Neural cell (in vitro differentiated cells): ENCODE measurements at regions not wholly inside any gene's neighbourhood (a gene's known extent, or its start where the extent isn't known, plus 50 kb on each side); places are given as distances from the start of the nearest gene placed in this dataset.
"Not testable (repeated sequence)": the region's sequence is repeated elsewhere in the genome, so short reads cannot be mapped to it uniquely, and the experiment has no call there.

Experiments used
- H2AFZ ChIP-seq: fragments of 200-600, 300-800 bp; sonication (generic), shearing (Covaris generic); 2 replicates; pipeline ENCODE4 v1.6.0; 2014; ENCODE audit warnings: low read depth, mild to moderate bottlenecking, antibody characterized with exemption, low read length, moderate library complexity
- H3F3A ChIP-seq: fragments of 200-600 bp; shearing (Covaris generic); 2 replicates; pipeline ENCODE4 v1.6.1; 2016; ENCODE audit warnings: mild to moderate bottlenecking, moderate library complexity, mixed read lengths, antibody characterized with exemption, low read length; ENCODE audit not compliant: insufficient read depth, poor library complexity, severe bottlenecking
- H3K27ac ChIP-seq: fragments of 200-600, 300-800 bp; sonication (generic), shearing (Covaris generic); 2 replicates; pipeline ENCODE4 v1.5.1; 2014; ENCODE audit warnings: mild to moderate bottlenecking, low read length, moderate library complexity
- H3K27me3 ChIP-seq: fragments of 300-800, 200-600 bp; sonication (generic), shearing (Covaris generic); 2 replicates; pipeline ENCODE4 v1.6.0; 2014; ENCODE audit warnings: mild to moderate bottlenecking, low read depth, low read length, moderate library complexity; ENCODE audit not compliant: insufficient read depth
- H3K36me3 ChIP-seq: fragments of 300-800, 200-600 bp; sonication (generic), shearing (Covaris generic); 2 replicates; pipeline ENCODE4 v1.5.1; 2014; ENCODE audit warnings: mild to moderate bottlenecking, antibody characterized with exemption, low read length, moderate library complexity; ENCODE audit not compliant: insufficient read depth
- H3K4me2 ChIP-seq: fragments of 300-800, 200-600 bp; sonication (generic), shearing (Covaris generic); 2 replicates; pipeline ENCODE4 v1.6.0; 2014; ENCODE audit warnings: mild to moderate bottlenecking, low read length
- H3K4me3 ChIP-seq: fragments of 300-800, 200-600 bp; sonication (generic), shearing (Covaris generic); 2 replicates; pipeline ENCODE4 v1.5.1; 2014; ENCODE audit warnings: mild to moderate bottlenecking, low read length, moderate library complexity
- H3K79me2 ChIP-seq: fragments of 200-600 bp; shearing (Covaris generic); replicated peaks from 2 replicates; pipeline ENCODE4 v1.6.0; 2014; ENCODE audit warnings: mild to moderate bottlenecking, low read length, moderate library complexity; ENCODE audit not compliant: insufficient read depth
- H3K9ac ChIP-seq: fragments of 300-800, 200-600 bp; sonication (generic), shearing (Covaris generic); 2 replicates; pipeline ENCODE4 v1.6.1; 2016; ENCODE audit warnings: mild to moderate bottlenecking, low read length, mixed read lengths
- H3K9me2 ChIP-seq: fragments of 200-600 bp; shearing (Covaris generic); 2 replicates; pipeline ENCODE4 v1.6.1; 2016; ENCODE audit warnings: mild to moderate bottlenecking, low read length, mixed read lengths; ENCODE audit not compliant: insufficient read depth
- H3K9me3 ChIP-seq: fragments of 200-600, 300-800 bp; sonication (generic), shearing (Covaris generic); 2 replicates; pipeline ENCODE4 v1.6.1; 2016; ENCODE audit warnings: mild to moderate bottlenecking, mixed run types, low read length, moderate library complexity, mixed read lengths
- H4K20me1 ChIP-seq: fragments of 200-600 bp; shearing (Covaris generic); 2 replicates; pipeline ENCODE4 v1.6.1; 2016; ENCODE audit warnings: mild to moderate bottlenecking, mixed run types; ENCODE audit not compliant: insufficient read depth
- EP300 ChIP-seq: fragments of 450-650 bp; conservative IDR thresholded peaks from 2 replicates; pipeline ENCODE4 v1.6.1; 2014; ENCODE audit warnings: antibody characterized with exemption, mild to moderate bottlenecking, moderate library complexity; ENCODE audit not compliant: poor library complexity, severe bottlenecking
- EZH2 ChIP-seq: fragments of 200-600, 300-800 bp; shearing (Covaris generic), sonication (generic); IDR thresholded peaks from 2 replicates; pipeline ENCODE4 v1.6.1; 2014; ENCODE audit warnings: antibody characterized with exemption, low read length, borderline replicate concordance, mild to moderate bottlenecking; ENCODE audit not compliant: insufficient read depth, poor library complexity, severe bottlenecking
- MXI1 ChIP-seq: fragments of 450-650 bp; conservative IDR thresholded peaks from 2 replicates; pipeline ENCODE4 v1.6.1; 2014; ENCODE audit warnings: antibody characterized with exemption, mild to moderate bottlenecking; ENCODE audit not compliant: poor library complexity, severe bottlenecking
- POLR2AphosphoS5 ChIP-seq: IDR thresholded peaks from 2 replicates; pipeline ENCODE4 v1.6.1; 2012
- RAD21 ChIP-seq: fragments of 450-650 bp; conservative IDR thresholded peaks from 2 replicates; pipeline ENCODE4 v1.6.1; 2014; ENCODE audit warnings: antibody characterized with exemption, mild to moderate bottlenecking, moderate library complexity
- SMC3 ChIP-seq: fragments of 450-650 bp; conservative IDR thresholded peaks from 2 replicates; pipeline ENCODE4 v1.6.1; 2014; ENCODE audit warnings: antibody characterized with exemption, mild to moderate bottlenecking, moderate library complexity; ENCODE audit not compliant: poor library complexity
- TAF1 ChIP-seq: IDR thresholded peaks from 2 replicates; pipeline ENCODE4 v1.6.1; 2012; ENCODE audit warnings: low read depth
- TF ChIP-seq, protein P1 (sequence below): fragments of 450-650 bp; IDR thresholded peaks from 2 replicates; pipeline ENCODE4 v1.5.1; 2014; ENCODE audit warnings: antibody characterized with exemption, mild to moderate bottlenecking, moderate library complexity; ENCODE audit not compliant: poor library complexity, severe bottlenecking
- TF ChIP-seq, protein P2 (sequence below): IDR thresholded peaks from 2 replicates; pipeline ENCODE4 v1.6.1; 2012; ENCODE audit warnings: borderline replicate concordance

DNA sequence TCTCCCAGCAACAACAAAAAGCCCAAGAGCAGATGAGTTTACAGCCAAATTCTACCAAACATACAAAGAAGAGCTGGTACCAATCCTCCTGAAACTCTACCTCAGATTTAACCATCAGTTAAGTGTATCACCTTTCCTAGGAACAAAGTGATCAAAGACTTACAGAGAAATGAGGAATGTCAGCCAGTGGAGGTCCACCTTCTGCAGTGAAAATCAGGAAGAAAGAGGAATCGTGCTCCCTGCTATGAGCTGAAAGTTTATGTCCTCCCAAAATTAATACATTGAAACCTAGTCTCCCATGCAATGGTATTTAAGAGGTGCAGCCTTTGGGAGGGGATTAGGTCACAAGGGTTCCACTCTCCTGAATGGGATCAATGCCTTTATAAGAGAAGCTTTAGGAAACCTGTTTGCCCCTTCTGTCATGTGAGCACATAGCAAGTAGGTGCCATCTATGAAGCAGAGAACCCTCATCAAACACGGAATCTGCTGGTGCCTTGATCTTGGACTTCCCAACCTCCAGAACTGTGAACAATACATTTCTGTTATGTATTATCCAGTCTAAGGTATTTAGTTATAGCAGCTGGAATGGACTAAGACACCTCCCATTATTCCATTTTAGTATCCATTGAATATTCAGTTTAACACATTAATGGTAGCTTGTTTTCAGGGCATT lies 139.0 kb upstream of the FZD8 start:
- TF ChIP-seq TAF1 (no peak), EZH2 (no peak), RAD21 (no peak), EP300 (no peak), SMC3 (no peak), MXI1 (no peak), POLR2AphosphoS5 (no peak)
- TF ChIP-seq, protein P1, sequence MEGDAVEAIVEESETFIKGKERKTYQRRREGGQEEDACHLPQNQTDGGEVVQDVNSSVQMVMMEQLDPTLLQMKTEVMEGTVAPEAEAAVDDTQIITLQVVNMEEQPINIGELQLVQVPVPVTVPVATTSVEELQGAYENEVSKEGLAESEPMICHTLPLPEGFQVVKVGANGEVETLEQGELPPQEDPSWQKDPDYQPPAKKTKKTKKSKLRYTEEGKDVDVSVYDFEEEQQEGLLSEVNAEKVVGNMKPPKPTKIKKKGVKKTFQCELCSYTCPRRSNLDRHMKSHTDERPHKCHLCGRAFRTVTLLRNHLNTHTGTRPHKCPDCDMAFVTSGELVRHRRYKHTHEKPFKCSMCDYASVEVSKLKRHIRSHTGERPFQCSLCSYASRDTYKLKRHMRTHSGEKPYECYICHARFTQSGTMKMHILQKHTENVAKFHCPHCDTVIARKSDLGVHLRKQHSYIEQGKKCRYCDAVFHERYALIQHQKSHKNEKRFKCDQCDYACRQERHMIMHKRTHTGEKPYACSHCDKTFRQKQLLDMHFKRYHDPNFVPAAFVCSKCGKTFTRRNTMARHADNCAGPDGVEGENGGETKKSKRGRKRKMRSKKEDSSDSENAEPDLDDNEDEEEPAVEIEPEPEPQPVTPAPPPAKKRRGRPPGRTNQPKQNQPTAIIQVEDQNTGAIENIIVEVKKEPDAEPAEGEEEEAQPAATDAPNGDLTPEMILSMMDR: no peak
- TF ChIP-seq, protein P2, sequence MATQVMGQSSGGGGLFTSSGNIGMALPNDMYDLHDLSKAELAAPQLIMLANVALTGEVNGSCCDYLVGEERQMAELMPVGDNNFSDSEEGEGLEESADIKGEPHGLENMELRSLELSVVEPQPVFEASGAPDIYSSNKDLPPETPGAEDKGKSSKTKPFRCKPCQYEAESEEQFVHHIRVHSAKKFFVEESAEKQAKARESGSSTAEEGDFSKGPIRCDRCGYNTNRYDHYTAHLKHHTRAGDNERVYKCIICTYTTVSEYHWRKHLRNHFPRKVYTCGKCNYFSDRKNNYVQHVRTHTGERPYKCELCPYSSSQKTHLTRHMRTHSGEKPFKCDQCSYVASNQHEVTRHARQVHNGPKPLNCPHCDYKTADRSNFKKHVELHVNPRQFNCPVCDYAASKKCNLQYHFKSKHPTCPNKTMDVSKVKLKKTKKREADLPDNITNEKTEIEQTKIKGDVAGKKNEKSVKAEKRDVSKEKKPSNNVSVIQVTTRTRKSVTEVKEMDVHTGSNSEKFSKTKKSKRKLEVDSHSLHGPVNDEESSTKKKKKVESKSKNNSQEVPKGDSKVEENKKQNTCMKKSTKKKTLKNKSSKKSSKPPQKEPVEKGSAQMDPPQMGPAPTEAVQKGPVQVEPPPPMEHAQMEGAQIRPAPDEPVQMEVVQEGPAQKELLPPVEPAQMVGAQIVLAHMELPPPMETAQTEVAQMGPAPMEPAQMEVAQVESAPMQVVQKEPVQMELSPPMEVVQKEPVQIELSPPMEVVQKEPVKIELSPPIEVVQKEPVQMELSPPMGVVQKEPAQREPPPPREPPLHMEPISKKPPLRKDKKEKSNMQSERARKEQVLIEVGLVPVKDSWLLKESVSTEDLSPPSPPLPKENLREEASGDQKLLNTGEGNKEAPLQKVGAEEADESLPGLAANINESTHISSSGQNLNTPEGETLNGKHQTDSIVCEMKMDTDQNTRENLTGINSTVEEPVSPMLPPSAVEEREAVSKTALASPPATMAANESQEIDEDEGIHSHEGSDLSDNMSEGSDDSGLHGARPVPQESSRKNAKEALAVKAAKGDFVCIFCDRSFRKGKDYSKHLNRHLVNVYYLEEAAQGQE: no peak
- H3K9me2 ChIP-seq: no peaks in the 10 kb centered on the region
- no peak overlapping the region for H3K27ac ChIP-seq

DNA sequence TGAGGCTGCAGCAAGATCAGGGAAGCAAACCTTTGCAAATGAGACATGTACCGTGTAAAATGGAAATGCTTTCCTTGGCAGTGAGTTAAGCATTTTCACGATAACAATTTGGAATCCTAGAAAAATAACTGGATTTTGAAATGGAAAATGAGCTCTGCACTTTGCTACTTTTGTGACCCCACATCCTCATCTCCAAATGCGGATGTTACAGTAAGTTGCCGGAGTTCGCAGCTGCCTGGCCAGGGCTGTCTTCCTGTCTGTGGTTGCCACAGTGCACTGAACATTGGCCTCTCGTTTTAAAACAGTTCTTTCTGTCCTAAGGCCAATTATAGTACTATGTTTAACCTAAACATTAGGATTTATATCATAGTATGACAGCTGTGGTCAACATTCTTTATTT lies 136.2 kb upstream of the FZD8 start:
- H3K9ac ChIP-seq: no peak overlapping the region
- no peak overlapping the region for H3K4me2 ChIP-seq
- H2AFZ ChIP-seq: no peak overlapping the region
- no peak overlapping the region for H3K27ac ChIP-seq
- no peak overlapping the region for H3K4me3 ChIP-seq
- H3K79me2 ChIP-seq: no peaks in the 10 kb centered on the region
- no peaks in the 10 kb centered on the region for H4K20me1 ChIP-seq
- H3K9me3 ChIP-seq: no peaks in the 10 kb centered on the region
- no peak for TF ChIP-seq EZH2
- TF ChIP-seq, protein P1: no peak
- no peak for TF ChIP-seq EP300
- no peak for TF ChIP-seq POLR2AphosphoS5
- H3F3A ChIP-seq: no peaks in the 10 kb centered on the region
- H3K9me2 ChIP-seq: no peaks in the 10 kb centered on the region
- no peaks in the 10 kb centered on the region for H3K27me3 ChIP-seq
- no peaks in the 10 kb centered on the region for H3K36me3 ChIP-seq

More for the DNA sequence above, 139.0 kb upstream of the FZD8 start:
- no peaks in the 10 kb centered on the region for H4K20me1 ChIP-seq
- H3K79me2 ChIP-seq: no peaks in the 10 kb centered on the region
- no peaks in the 10 kb centered on the region for H3F3A ChIP-seq
- no peak overlapping the region for H3K9ac ChIP-seq
- no peak overlapping the region for H3K4me3 ChIP-seq
- H3K9me3 ChIP-seq: no peaks in the 10 kb centered on the region
- H3K27me3 ChIP-seq: no peaks in the 10 kb centered on the region
- H3K4me2 ChIP-seq: no peak overlapping the region
- H2AFZ ChIP-seq: no peak overlapping the region
- H3K36me3 ChIP-seq: no peaks in the 10 kb centered on the region

DNA sequence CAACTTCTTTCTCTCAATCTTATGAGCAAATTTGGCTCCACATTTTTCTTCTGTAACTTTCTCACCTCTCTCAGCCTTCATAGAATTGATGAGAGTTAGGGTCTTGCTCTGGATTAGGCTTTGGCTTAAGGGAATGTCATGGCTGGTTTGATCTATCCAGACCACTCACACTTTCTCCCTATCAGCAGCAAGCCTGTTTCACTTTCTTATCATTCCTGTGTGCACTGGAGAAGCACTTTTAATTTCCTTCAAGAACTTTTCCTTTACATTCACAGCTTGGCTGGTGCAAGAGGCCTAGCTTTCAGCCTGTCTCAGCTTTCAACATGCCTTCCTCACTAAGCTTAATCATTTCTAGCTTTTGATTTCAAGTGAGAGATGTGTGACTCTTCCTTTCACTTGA lies 134.5 kb upstream of the FZD8 start:
- H3K36me3 ChIP-seq, H3K4me3 ChIP-seq, H3K27me3 ChIP-seq, H3K27ac ChIP-seq, H4K20me1 ChIP-seq, H3K9ac ChIP-seq, H2AFZ ChIP-seq, H3K9me2 ChIP-seq, H3K9me3 ChIP-seq, H3F3A ChIP-seq, H3K4me2 ChIP-seq, H3K79me2 ChIP-seq: not testable (repeated sequence)
